ENCODE measurements at regions not wholly inside any gene's neighbourhood (a gene's known extent, or its start where the extent isn't known, plus 50 kb on each side); places are given as distances from the start of the nearest gene placed in this dataset.

DNA sequence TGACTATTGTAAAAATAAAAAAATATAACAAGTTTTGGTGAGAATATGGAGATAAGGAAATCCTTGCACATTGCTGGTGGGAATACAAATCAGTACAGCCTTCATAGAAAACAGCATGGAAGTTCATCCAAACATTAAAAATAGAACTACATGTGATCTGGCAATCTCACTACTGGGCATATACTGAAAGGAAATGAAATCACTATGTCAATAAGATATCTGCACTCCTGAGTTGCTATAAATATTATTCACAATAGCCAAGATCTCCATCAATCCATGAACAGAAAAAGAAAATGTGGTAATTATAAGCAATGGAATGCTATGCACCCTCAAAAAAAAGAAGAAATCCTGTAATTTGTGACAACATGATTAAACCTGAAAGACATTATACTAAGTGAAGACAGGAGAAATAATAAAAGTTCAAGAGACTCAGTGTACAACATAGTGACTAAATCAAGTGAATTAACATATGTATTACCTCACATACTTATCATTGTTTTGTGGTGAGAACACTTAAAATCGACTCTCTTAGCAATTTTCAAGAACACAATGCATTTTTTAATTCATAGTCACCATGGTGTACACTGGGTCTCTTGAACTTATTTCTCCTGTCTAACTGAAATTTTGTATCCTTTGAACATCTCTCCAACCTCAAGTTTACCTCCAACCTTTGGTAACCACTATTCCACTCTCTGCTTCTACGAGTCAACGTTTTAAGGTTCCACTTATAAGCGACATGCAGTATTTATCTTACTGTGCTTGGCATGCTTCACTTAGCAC is 1703.7 kb upstream of the AGA start:
- H3K36me3 ChIP-seq (ENCODE audit: control insufficient read depth in 4 of 4, insufficient read depth in 4 of 4, low read length in 4 of 4): no peaks in the 10 kb centered on the region
- H3K4me1 ChIP-seq (ENCODE audit: control insufficient read depth in 5 of 5, insufficient read depth in 5 of 5, low read length in 5 of 5): no peaks in the 10 kb centered on the region
- H3K9ac ChIP-seq (ENCODE audit: insufficient read depth in 1 of 2, low read length in 2 of 2): no peak overlapping the region
- DNase-seq (no peak), ATAC-seq (ENCODE audit: insufficient read depth, low FRiP score) (no peak)
- TF ChIP-seq, protein P1, sequence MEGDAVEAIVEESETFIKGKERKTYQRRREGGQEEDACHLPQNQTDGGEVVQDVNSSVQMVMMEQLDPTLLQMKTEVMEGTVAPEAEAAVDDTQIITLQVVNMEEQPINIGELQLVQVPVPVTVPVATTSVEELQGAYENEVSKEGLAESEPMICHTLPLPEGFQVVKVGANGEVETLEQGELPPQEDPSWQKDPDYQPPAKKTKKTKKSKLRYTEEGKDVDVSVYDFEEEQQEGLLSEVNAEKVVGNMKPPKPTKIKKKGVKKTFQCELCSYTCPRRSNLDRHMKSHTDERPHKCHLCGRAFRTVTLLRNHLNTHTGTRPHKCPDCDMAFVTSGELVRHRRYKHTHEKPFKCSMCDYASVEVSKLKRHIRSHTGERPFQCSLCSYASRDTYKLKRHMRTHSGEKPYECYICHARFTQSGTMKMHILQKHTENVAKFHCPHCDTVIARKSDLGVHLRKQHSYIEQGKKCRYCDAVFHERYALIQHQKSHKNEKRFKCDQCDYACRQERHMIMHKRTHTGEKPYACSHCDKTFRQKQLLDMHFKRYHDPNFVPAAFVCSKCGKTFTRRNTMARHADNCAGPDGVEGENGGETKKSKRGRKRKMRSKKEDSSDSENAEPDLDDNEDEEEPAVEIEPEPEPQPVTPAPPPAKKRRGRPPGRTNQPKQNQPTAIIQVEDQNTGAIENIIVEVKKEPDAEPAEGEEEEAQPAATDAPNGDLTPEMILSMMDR (IDR thresholded peaks at IDR 0.05; ENCODE audit: control extremely low read depth, extremely low read depth): no peak
- H3K4me3 ChIP-seq: no peak overlapping the region
- H3K27me3 ChIP-seq (ENCODE audit: control insufficient read depth in 3 of 3, insufficient read depth in 3 of 3, low read length in 2 of 3): no peaks in the 10 kb centered on the region
- 76 to 81% methylated on average over 4 of the region's 4 CpGs for WGBS, 2 donors
- H3K9me3 ChIP-seq (ENCODE audit: control insufficient read depth in 4 of 4, insufficient read depth in 3 of 4, low read length in 3 of 4): peaks cover 0 to 2% (median 0%) of the 10 kb centered on the region in 4 donors
- H3K27ac ChIP-seq (ENCODE audit: low read depth in 1 of 2, low read length in 1 of 2): no peak overlapping the region

DNA sequence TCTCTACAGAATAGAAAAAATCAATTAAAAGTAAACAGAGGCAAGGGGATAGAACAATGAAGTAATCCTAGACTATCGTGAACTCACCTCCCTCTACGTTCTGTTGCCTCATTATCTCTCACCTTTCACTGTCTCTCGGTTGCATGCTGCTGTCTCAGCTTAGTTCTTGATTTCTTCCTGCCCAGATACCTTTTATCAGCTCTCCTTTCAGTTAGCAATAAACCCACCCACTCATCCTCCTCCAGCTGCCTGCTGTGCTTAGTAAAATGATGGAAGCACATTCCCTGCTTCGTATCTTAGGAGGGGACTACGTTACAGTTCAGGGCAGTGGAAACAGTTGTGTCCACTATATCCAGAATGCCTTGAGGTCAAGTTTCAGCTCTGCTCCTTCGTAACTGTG is 1709.5 kb upstream of the AGA start:
- ATAC-seq (ENCODE audit: insufficient read depth, low FRiP score) (no peak), DNase-seq (no peak)
- H3K4me3 ChIP-seq: no peak overlapping the region
- WGBS, 2 donors: 66 to 79% methylated on average over 6 of the region's 6 CpGs
- H3K9me3 ChIP-seq (ENCODE audit: control insufficient read depth in 4 of 4, insufficient read depth in 3 of 4, low read length in 3 of 4): peaks cover 0 to 2% (median 0%) of the 10 kb centered on the region in 4 donors
- H3K27ac ChIP-seq (ENCODE audit: low read depth in 1 of 2, low read length in 1 of 2): no peak overlapping the region
- no peaks in the 10 kb centered on the region for H3K36me3 ChIP-seq (ENCODE audit: control insufficient read depth in 4 of 4, insufficient read depth in 4 of 4, low read length in 4 of 4)
- TF ChIP-seq, protein P1 (IDR thresholded peaks at IDR 0.05; ENCODE audit: control extremely low read depth, extremely low read depth): no peak
- H3K27me3 ChIP-seq (ENCODE audit: control insufficient read depth in 3 of 3, insufficient read depth in 3 of 3, low read length in 2 of 3): no peaks in the 10 kb centered on the region
- no peaks in the 10 kb centered on the region for H3K4me1 ChIP-seq (ENCODE audit: control insufficient read depth in 5 of 5, insufficient read depth in 5 of 5, low read length in 5 of 5)
- no peak overlapping the region for H3K9ac ChIP-seq (ENCODE audit: insufficient read depth in 1 of 2, low read length in 2 of 2)

DNA sequence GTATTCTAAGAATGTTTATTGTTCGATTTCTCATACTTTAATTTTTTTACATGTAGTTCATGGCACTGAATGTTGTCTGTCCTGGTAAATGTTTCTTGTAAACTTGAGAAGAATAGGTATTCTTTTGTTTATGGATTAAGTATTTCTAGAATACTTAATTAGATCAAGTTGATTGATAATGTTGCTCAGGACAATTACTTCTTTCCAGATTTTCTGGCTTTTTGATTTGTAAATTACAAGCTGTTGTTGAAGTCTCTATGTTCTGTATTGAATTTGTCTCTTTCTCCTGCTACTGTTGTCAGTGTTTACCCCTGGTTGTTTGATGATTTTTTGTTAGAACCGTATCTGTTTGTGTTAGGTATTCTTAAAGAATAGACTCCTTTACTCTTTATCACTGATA is 1720.9 kb upstream of the AGA start:
- Histone ChIP-seq H3K4me3 (no peak overlapping the region), H3K9me3 (ENCODE audit: control insufficient read depth in 4 of 4, insufficient read depth in 3 of 4, low read length in 3 of 4) (no peaks in the 10 kb centered on the region), H3K27me3 (ENCODE audit: control insufficient read depth in 3 of 3, insufficient read depth in 3 of 3, low read length in 2 of 3) (no peaks in the 10 kb centered on the region), H3K9ac (ENCODE audit: insufficient read depth in 1 of 2, low read length in 2 of 2) (no peak overlapping the region), H3K36me3 (ENCODE audit: control insufficient read depth in 4 of 4, insufficient read depth in 4 of 4, low read length in 4 of 4) (no peaks in the 10 kb centered on the region), H3K4me1 (ENCODE audit: control insufficient read depth in 5 of 5, insufficient read depth in 5 of 5, low read length in 5 of 5) (peaks cover 0 to 6% (median 0%) of the 10 kb centered on the region in 5 donors), H3K27ac (ENCODE audit: low read depth in 1 of 2, low read length in 1 of 2) (no peak overlapping the region)
- TF ChIP-seq, protein P1 (IDR thresholded peaks at IDR 0.05; ENCODE audit: control extremely low read depth, extremely low read depth): no peak
- 68 to 85% methylated on average over 2 of the region's 2 CpGs for WGBS, 2 donors
- DNase-seq (no peak), ATAC-seq (ENCODE audit: insufficient read depth, low FRiP score) (no peak)
